GM21528 (cell line): ENCODE measurements at regions not wholly inside any gene's neighbourhood (a gene's known extent, or its start where the extent isn't known, plus 50 kb on each side); places are given as distances from the start of the nearest gene placed in this dataset.
"Not testable (repeated sequence)": the region's sequence is repeated elsewhere in the genome, so short reads cannot be mapped to it uniquely, and the experiment has no call there.

Source experiments
- ATAC-seq: cut with Tn5 transposase; IDR thresholded peaks from one replicate; pipeline ENCODE4 v1.9.1; 2021; ENCODE audit warnings: mild to moderate bottlenecking, moderate library complexity; ENCODE audit not compliant: unreplicated experiment, low FRiP score

DNA sequence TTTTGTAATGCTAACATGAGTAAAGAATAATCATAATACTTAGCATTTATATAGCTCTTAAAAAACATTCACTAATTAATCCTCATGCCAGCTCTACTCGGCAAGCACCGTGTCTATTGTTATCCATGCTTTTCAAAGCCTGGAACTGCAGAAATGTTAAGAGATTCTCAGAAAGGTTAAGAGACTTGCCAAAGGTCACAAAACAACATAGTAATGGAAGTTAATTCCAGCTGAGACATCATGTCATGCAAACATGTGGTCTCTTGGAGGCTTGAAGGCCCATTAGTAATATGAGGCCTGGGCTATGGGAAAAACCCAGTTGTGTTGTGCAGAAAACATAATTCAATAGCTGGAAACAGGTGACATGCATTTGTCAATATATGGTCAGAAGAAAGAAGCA, 389.9 kb upstream of the GOT2 start:
- ATAC-seq: no peak

DNA sequence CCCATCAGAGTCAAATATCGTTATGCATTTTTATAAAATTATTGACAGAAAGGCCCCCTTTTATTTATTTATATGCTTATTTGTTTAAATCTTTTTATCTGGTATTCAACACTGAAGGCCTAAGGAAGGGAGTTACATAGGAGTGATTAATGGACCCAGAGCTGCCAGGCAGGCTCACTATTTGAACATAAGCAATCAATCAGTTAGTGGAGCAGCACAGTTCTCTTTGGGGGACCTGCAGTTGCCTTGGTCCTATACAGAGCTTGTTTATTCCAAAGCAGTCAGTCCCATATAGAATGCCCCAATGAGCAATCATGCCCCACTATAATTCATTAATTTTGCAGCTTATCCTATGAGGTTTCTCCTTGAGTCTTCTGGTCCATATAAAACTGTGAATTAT, 389.4 kb upstream of the GOT2 start:
- no peak for ATAC-seq

DNA sequence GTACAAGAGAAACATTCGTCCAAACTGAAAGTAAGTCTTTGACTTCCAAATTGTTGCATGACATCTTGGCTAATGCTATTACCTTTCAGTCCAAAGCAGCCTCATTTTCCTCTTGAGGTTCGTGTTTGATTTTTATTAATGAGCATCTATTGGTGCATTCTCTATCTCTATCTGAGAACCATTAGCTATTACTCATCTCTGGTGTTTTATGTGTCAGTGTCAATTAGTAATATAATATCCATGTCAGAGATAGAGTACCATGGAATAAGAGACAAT, 388.1 kb upstream of the GOT2 start:
- no peak for ATAC-seq

DNA sequence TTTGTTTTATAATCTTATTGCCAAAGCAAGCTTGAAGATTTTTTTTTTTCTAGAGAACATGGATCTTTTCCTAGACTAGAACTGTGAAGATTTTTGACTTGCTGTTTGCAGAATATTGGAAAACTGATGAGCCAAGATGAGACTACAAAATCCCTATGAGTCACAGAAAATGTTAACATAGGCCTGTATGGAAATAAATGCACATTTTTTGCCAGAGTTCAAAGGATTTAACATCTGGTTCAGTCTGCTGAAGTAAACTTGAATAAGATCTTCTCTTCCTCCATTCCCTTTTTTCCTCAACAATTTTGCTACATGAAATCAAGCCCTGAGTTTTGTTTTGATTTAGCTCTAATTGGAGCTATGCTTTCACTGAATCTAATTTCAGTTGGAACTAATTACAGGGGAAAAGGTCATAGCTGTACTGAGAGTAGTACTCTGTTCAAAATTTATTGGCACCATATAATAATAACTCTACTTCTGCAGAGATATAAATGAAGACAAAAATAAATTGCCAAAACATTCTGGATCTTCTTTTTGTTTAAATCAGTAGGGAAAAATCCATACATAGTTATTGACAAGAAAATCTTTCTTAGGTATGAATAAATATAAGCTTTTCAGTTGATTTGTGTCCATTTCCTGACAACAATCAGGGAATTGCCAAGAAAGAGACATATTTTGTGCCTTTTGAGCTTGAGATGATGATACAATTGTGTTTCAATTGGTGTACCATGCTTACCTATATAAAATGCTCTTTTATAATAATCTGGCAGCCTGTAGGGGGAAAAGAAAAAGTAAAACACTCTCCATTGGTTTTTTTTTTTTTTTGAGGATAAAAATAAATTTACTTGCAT, 387.5 kb upstream of the GOT2 start:
- ATAC-seq: no peak

DNA sequence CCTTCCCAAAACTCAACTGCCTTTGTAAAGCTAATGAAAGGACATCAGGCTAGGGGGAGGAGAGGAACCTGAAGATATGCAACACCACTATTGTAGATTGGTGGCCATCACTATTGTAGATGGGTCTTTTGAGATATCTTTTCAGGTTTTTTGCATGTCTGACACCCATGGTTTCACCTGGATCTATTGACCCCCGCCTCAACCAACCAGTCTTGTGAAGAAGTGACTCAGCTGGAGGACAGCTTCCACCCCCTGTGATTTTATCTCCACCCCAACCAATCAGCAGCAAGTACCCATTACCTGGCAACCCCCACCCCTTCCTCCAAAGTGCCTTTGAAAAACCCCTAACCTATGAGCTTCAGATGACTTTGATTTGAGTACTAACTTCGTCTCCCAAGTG, 382.6 kb upstream of the GOT2 start:
- ATAC-seq: no peak

DNA sequence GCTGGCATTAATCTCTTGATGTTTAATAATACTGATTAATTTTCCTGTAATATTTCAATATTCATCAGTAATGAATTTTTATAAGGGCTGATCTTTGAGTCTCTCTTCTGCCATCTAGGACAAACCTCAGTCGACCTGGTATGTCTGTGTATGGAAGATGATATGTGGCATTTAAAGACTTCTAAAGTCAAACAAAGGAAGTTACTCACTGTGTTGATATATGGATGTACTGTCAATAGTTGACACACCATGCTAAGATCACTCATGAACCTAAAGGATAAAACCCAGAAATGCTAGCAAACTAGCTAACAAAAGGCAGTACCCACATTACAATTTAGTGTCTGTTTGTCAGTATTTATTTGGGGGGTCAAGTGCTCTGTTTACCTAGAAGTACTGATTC, 380.7 kb upstream of the GOT2 start:
- no peak for ATAC-seq

DNA sequence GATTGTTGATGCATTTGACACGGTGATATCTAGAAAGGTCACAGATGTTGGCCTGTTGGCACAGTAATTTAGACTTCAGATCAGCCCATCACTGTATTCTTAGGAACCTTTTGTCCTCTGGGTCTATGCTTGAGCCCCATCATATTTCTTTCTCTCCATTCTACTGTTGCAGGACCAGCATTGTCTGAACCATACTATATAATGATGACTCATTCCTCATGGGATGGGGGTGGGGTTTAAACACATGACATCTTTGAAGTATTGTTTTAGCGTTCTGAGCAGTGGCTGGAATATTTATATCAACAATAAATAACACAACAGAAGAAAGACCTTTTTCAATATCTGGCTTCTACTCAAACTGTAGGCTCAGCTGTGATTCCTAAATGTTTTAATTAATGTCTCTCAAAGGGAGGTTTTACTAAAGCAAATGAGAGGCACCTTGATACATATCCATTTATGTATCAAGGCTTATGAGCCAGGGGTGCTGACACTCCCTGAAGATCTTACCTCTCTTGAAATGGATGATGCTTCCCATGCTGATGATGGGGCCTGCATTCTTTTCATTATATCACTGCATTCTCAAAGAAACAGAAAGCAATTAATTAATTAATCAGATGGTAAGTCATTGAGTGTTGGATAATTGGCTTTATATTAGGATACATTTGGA, 379.0 kb upstream of the GOT2 start:
- no peak for ATAC-seq

DNA sequence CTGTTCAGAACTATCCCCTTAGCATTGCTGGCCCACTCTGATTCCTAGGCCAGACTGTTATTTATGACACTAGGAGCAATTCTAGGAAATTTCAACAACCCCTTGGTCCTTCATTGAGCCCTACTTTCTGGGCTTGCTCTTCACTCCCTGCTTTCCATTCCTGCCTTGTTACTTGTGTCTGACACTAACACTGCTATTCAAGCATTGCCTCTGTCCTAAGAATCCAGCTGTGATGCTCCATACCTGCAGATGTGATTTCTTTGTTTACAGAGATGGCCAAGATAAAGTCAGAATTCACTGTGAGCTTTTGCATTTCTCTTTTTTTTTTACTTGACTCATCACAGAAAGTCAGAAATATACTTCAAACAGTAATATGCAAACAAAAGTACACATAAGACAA, 377.2 kb upstream of the GOT2 start:
- no peak for ATAC-seq

DNA sequence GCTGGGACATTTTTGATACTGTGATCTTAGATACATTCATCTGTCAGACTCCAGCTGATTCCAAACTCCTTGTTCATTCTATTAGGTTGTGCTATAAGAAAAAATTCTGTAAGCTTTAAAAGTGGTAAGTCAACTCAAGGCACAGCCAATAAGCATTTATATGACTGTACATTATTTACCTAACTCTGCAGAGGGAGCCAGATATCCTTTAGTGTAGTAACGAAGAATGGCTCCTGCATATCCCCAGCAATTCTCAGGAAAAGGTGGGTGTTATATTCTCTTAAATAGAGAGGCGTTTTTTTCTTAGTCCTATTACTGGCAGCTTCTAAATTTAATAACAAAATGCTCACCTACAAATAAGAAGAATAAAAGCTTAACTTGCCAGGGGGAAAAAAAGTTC, 374.3 kb upstream of the GOT2 start:
- ATAC-seq: no peak

DNA sequence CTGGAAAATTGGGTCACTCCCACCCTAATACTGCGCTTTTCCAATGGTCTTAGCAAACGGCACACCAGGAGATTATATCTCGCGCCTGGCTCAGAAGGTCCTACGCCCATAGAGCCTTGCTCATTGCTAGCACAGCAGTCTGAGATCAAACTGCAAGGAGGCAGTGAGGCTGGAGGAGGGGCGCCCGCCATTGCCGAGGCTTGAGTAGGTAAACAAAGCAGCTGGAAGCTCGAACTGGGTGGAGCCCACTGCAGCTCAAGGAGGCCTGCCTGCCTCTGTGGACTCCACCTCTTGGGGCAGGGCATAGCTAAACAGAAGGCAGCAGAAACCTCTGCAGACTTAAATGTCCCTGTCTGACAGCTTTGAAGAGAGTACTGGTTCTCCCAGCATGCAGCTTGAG, 362.6 kb upstream of the GOT2 start:
- not testable (repeated sequence) for ATAC-seq

DNA sequence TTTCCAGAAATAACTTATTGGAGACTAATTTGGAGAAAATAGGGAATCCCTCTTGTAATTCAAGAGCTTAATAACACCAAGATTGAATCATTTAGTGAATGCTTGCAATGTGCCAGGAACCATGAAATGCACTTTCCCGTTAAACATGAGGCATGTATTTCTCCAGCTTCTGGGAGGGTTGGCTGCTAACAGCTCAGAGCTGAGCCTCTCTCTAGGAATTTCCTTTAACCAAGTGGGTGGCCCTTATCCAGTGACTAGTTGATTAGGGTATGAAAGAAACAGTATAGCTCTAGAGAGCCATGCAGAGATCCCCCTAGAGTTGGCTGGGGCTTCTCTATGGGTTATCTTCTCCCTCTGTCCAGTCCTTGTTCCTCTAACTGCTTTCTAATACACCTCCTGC, 356.4 kb upstream of the GOT2 start:
- ATAC-seq: no peak

DNA sequence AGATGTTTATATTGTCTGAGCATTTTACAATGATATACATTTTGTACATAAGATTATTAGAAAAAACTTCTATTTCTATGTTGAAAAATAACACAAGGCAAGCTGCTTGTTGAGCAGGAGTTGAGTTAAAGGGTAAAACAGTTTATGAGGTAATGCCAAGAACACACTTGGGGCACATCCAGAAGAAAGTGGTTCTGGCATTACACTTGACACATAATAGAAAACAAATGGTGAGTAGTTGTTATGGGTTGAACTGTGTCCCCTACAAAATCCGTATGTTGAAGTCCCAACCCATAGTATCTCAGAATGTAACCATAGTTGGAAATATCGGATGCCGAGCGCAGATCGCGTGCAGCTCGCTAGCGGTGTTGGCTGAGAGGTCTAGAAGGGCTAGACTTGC, 354.3 kb upstream of the GOT2 start:
- no peak for ATAC-seq

DNA sequence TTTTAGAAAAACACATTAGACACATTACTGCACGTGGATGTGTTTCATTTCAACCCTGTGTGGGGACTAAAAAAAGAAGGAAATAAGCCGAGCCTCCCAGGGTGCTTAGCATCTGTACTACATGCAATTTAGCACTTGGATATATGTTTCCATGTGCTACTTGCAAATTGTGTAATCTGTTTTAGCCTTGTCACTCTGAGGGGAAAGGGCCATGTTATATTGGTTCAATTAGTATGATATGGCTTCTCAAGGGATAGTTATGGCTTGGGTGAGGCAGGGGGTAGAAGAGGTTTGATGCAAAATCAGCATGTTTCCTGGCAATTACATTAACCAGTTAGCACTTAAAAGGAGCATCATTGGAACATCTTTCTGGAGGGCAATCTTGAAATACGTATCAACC, 353.5 kb upstream of the GOT2 start:
- ATAC-seq: no peak

DNA sequence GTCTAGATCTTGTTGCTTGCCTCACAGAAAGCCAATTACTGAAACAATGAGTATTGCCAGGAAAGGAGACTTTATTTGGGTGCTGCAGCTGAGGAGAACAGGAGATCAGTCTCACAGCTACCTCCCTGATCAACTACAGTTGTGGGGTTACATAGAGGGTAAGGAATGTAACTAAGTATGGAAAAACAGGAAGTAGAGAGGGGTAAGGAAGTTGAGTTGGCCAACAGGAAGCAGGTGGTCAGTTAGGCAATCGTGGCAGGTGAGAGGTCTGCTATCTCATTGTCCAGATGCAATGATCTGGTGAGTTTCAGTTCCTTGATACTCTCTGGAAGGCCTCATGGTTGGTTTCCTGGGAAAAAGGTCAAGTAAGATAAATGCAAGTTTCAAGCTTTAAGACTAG, 333.1 kb upstream of the GOT2 start:
- no peak for ATAC-seq

DNA sequence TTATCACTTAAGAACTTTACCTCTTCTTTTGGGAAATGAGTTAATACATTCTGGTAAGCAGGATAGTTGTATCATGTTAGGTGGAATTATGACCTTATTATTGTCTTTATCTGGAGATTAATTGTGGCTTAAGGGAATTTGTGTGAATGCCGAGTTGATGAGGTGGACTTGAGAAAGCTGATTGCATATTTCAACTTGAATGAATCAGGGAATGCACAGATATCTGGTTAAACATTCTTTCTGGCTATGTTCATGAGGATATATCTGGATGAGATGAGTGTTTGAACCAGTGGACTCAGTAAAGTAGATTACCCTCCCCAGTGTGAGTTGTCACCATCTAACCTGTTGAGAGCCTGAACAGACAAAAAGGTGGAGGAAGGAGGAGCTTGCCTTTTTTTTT, 326.1 kb upstream of the GOT2 start:
- no peak for ATAC-seq

DNA sequence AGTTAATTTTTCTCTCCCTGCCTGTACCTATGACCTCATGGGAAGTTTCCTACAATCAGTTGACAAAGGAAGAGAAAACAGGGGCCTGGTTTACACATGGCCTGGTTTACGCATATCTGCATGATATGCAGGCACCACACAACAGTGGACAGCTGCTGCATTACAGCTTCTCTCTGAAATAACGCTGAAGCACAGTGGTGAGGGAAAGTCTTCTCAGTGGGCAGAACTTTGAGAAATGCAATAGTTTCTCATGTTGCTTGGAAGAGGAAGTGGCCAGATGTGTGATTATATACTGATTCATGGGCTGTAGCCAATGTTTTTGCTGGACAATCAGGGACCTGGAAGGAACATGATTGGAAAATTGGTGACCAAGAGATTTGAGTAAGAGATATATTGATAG, 324.1 kb upstream of the GOT2 start:
- no peak for ATAC-seq

DNA sequence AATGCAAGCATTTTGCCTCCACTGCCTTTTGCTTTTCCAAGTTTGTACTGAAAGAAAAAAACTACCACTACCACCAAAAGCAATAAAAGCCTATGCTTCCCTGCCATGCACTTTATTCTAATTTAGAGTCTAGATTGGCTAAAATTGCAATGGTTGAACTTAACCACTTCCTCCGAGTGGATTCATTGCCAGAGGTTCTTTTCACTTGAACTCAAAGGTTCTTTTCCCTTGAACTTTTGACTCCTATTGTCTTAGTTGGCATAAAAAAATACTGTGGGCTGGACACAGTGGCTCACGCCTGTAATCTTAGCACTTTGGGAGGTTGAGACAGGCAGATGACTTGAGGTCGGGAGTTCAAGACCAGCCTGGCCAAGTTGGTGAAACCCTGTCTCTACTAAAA, 319.8 kb upstream of the GOT2 start:
- no peak for ATAC-seq

DNA sequence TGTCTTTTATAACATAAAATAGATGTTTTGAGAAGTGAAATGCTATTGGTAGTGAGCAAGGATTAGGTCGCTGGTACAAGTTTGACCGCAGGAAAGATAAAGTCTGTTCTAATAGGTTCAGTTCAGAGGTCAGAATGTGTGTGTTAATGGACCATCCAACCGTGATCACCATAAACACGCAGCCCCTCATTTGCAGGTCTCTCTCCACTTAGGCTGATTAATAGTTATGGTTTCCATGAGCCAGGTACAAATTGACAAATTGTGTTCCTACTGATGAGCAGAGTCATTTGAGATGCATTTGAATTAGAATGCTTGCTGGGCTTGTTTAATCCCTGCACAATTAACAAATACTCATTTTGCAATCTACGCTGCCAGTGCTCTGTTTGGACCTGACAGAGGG, 318.1 kb upstream of the GOT2 start:
- no peak for ATAC-seq

DNA sequence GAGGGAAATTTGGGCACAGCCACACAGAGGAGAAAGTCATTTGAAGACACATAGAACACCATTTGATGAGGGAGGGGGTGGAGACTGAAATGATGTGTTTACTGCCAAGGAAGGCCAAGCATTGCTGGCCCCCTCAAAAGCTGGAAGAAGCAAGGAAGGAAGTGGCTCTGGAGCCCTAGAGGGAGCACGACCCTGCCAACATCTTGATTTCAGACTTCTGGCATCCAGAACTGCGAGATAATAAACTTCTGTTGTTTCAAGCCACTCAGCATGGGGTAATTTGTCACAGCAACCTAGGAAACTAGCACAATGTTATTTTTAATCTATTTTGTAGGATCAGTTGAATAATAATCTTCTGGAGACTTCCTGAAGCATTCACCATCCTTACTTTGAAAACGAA, 314.8 kb upstream of the GOT2 start:
- no peak for ATAC-seq

DNA sequence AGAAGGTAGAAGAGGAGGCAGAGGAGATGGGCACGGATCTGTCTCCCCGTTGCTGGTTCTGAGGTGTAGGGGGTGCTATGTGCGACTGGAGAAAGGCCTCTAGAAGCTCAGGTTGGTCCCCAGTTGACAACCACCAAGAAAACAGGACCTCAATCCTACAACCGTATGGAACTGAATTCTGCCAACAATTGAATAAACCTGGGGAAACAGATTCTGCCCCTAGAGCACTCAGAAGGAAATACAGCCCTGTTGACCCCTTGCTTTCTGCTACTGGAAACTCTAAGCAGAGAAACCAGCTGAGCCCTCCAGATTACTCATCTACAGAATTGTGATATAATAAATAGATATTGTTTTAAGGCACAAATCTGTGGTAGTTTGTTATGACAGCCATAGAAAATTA, 313.0 kb upstream of the GOT2 start:
- no peak for ATAC-seq

DNA sequence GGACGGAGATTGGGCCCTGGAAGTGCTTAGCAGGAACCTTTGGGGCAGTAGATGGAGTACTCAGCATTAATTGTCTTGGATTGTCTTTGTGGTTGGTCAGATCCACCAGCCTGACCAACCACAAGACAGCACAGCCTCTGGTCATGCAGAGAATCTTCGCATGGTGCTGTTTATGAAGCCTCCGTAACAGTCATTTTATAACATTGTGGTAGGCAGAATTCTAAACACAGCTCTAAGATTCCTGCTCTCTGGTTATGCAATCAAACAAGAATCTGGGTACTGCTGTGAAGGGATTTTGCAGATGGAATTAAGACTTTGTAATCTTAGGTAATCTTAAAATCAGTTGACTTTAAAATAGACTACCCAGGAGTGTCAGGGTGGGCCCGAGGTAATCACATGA, 312.2 kb upstream of the GOT2 start:
- no peak for ATAC-seq

DNA sequence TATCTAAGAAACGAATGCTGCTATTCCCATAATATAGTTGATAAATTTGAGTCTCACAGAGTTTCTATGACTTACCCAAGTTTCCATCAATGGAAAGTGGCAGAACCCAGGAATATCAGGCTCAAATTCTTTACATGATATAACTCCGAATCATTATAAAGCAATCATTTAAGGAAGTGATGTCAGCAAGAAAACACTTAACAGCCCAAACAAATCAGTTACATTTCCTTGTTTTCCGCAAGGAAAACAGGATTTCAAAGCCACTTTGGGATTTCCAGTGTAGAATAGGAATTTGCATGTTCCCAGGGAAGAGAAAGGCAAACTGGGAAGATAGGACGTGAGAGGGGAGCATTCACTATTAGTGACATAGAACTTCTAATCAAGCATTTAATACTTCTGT, 311.4 kb upstream of the GOT2 start:
- ATAC-seq: no peak

DNA sequence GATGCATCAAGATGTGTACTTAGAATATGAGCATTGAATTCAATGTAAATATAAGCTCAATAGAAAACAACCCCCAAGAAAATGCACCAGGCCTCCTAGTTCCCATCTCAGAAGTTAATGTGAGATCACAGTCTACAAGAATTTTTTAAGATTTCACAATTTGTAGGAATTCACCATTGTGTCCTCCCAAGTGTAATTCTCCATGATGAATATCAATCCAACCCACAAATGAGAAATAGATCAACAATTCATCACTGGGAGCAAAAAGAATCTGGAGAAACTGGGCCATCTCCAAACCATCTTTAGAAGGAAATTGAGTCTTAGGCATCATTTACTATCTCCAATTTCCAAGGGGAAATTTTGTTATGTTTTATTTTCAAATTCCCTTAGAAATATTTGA, 310.5 kb upstream of the GOT2 start:
- ATAC-seq: no peak
